Activated CD8-positive, alpha-beta memory T cell treated with anti-CD3 and anti-CD28 coated beads, Interleukin-2, amount 10 ng/mL, durations not matched to agents 7 days and 5 days (primary cell): ENCODE measurements at regions not wholly inside any gene's neighbourhood (a gene's known extent, or its start where the extent isn't known, plus 50 kb on each side); places are given as distances from the start of the nearest gene placed in this dataset.
"Not testable (repeated sequence)": the region's sequence is repeated elsewhere in the genome, so short reads cannot be mapped to it uniquely, and the experiment has no call there.

Source experiments
- ATAC-seq: fragments of 150-1000 bp; cut with Tn5 transposase; one replicate; pipeline ENCODE4 v1.10.0; 2021; ENCODE audit warnings: moderate library complexity
- CTCF ChIA-PET: fragments of 350-600 bp; sonication (Branson Sonifier 250); formaldehyde crosslinking; loops from one replicate; lab custom pipeline; 2021; ENCODE audit warnings: antibody characterized with exemption; lab: Charles Lee
- DNase-seq: peaks from one replicate; pipeline ENCODE4 v3.0.0-alpha.2; 2020
- H3K27ac Mint-ChIP-seq: one replicate; pipeline ENCODE4 v1.8.0; 2021; ENCODE audit warnings: mild to moderate bottlenecking, mixed read lengths
- H3K27me3 Mint-ChIP-seq: one replicate; pipeline ENCODE4 v1.8.0; 2021; ENCODE audit warnings: mixed read lengths
- H3K36me3 Mint-ChIP-seq: one replicate; pipeline ENCODE4 v1.8.0; 2021; ENCODE audit warnings: mild to moderate bottlenecking, mixed read lengths
- H3K4me1 Mint-ChIP-seq: one replicate; pipeline ENCODE4 v1.8.0; 2021; ENCODE audit warnings: mixed read lengths
- H3K4me3 Mint-ChIP-seq: one replicate; pipeline ENCODE4 v1.8.0; 2021; ENCODE audit warnings: mild to moderate bottlenecking, moderate library complexity, mixed read lengths
- H3K9me3 Mint-ChIP-seq: one replicate; pipeline ENCODE4 v1.8.0; 2022; ENCODE audit warnings: low read depth, mixed read lengths

- no peak for ATAC-seq
- Mint-ChIP-seq H3K4me1 (no peaks in the 10 kb centered on the region), H3K27me3 (peaks cover 6% of the 10 kb centered on the region), H3K9me3 (no peaks in the 10 kb centered on the region), H3K27ac (no peak overlapping the region), H3K4me3 (no peak overlapping the region), H3K36me3 (no peaks in the 10 kb centered on the region)
- CTCF ChIA-PET = no interaction called here
- no peak for DNase-seq
Observed at GRCh38 chr9:115401756-115402327, 283.9 kb upstream of the TNC start.

GRCh38 chr9:115403753-115404152, 285.8 kb upstream of the TNC start:
- H3K27me3 Mint-ChIP-seq = peaks cover 3% of the 10 kb centered on the region
- CTCF ChIA-PET = no interaction called here
- no peak overlapping the region for H3K27ac Mint-ChIP-seq
- no peaks in the 10 kb centered on the region for H3K4me1 Mint-ChIP-seq
- DNase-seq (no peak), ATAC-seq (no peak)
- H3K4me3 Mint-ChIP-seq = no peak overlapping the region
- H3K9me3 Mint-ChIP-seq = no peaks in the 10 kb centered on the region
- H3K36me3 Mint-ChIP-seq = no peaks in the 10 kb centered on the region

- ATAC-seq = no peak
- Mint-ChIP-seq H3K27ac (no peak overlapping the region), H3K27me3 (peaks cover 3% of the 10 kb centered on the region), H3K9me3 (no peaks in the 10 kb centered on the region), H3K4me3 (no peak overlapping the region), H3K36me3 (no peaks in the 10 kb centered on the region), H3K4me1 (no peaks in the 10 kb centered on the region)
- no peak for DNase-seq
- CTCF ChIA-PET = no interaction called here
Observed at GRCh38 chr9:115404311-115404710, 286.4 kb upstream of the TNC start.

- Mint-ChIP-seq H3K27me3 (peaks cover 2% of the 10 kb centered on the region), H3K9me3 (peaks cover 2% of the 10 kb centered on the region), H3K27ac (no peak overlapping the region), H3K4me3 (no peak overlapping the region), H3K4me1 (no peaks in the 10 kb centered on the region), H3K36me3 (no peaks in the 10 kb centered on the region)
- CTCF ChIA-PET = no interaction called here
- DNase-seq (no peak), ATAC-seq (no peak)
Observed at GRCh38 chr9:115411516-115411915, 293.6 kb upstream of the TNC start.

- Mint-ChIP-seq H3K4me3 (no peak overlapping the region), H3K9me3 (peaks cover 2% of the 10 kb centered on the region), H3K4me1 (no peaks in the 10 kb centered on the region), H3K36me3 (no peaks in the 10 kb centered on the region), H3K27me3 (peaks cover 2% of the 10 kb centered on the region), H3K27ac (no peak overlapping the region)
- DNase-seq = no peak
- CTCF ChIA-PET = no interaction called here
- ATAC-seq = no peak
Observed at GRCh38 chr9:115411993-115412452, 294.1 kb upstream of the TNC start.

GRCh38 chr9:115412656-115413055, 294.7 kb upstream of the TNC start:
- H3K9me3 Mint-ChIP-seq = peaks cover 2% of the 10 kb centered on the region
- H3K27me3 Mint-ChIP-seq = peaks cover 2% of the 10 kb centered on the region
- CTCF ChIA-PET = no interaction called here
- H3K4me3 Mint-ChIP-seq = no peak overlapping the region
- ATAC-seq (no peak), DNase-seq (no peak)
- H3K4me1 Mint-ChIP-seq = no peaks in the 10 kb centered on the region
- H3K36me3 Mint-ChIP-seq = no peaks in the 10 kb centered on the region
- no peak overlapping the region for H3K27ac Mint-ChIP-seq

- CTCF ChIA-PET = no interaction called here
- Mint-ChIP-seq H3K36me3 (no peaks in the 10 kb centered on the region), H3K27ac (no peak overlapping the region), H3K9me3 (peaks cover 2% of the 10 kb centered on the region), H3K4me1 (no peaks in the 10 kb centered on the region), H3K4me3 (no peak overlapping the region), H3K27me3 (peaks cover 2% of the 10 kb centered on the region)
- DNase-seq (no peak), ATAC-seq (no peak)
Observed at GRCh38 chr9:115413304-115413703, 295.3 kb upstream of the TNC start.

- Mint-ChIP-seq H3K4me3 (no peak overlapping the region), H3K27me3 (peaks cover 2% of the 10 kb centered on the region), H3K36me3 (no peaks in the 10 kb centered on the region), H3K4me1 (no peaks in the 10 kb centered on the region), H3K9me3 (peaks cover 2% of the 10 kb centered on the region), H3K27ac (no peak overlapping the region)
- ATAC-seq = no peak
- no peak for DNase-seq
- CTCF ChIA-PET = no interaction called here
Observed at GRCh38 chr9:115413766-115414382, 295.9 kb upstream of the TNC start.

GRCh38 chr9:115414561-115414960, 296.6 kb upstream of the TNC start:
- CTCF ChIA-PET = no interaction called here
- peaks cover 2% of the 10 kb centered on the region for H3K27me3 Mint-ChIP-seq
- no peaks in the 10 kb centered on the region for H3K4me1 Mint-ChIP-seq
- no peak for ATAC-seq
- no peak overlapping the region for H3K27ac Mint-ChIP-seq
- no peak for DNase-seq
- peaks cover 2% of the 10 kb centered on the region for H3K9me3 Mint-ChIP-seq
- H3K4me3 Mint-ChIP-seq = no peak overlapping the region
- no peaks in the 10 kb centered on the region for H3K36me3 Mint-ChIP-seq

- Mint-ChIP-seq H3K9me3 (peaks cover 2% of the 10 kb centered on the region), H3K36me3 (no peaks in the 10 kb centered on the region), H3K4me1 (no peaks in the 10 kb centered on the region), H3K27me3 (peaks cover 2% of the 10 kb centered on the region), H3K4me3 (no peak overlapping the region), H3K27ac (no peak overlapping the region)
- CTCF ChIA-PET = no interaction called here
- ATAC-seq (no peak), DNase-seq (no peak)
Observed at GRCh38 chr9:115415450-115415849, 297.5 kb upstream of the TNC start.

- CTCF ChIA-PET = no interaction called here
- H3K27ac Mint-ChIP-seq = no peak overlapping the region
- ATAC-seq = no peak
Observed at GRCh38 chr9:115416299-115416698, 298.3 kb upstream of the TNC start.

GRCh38 chr9:115418181-115418580, 300.2 kb upstream of the TNC start:
- H3K36me3 Mint-ChIP-seq, H3K9me3 Mint-ChIP-seq, H3K4me1 Mint-ChIP-seq, H3K27ac Mint-ChIP-seq, ATAC-seq, H3K4me3 Mint-ChIP-seq, H3K27me3 Mint-ChIP-seq, CTCF ChIA-PET, DNase-seq: not testable (repeated sequence)

More at GRCh38 chr9:115416299-115416698, 298.3 kb upstream of the TNC start:
- no peaks in the 10 kb centered on the region for H3K36me3 Mint-ChIP-seq
- H3K9me3 Mint-ChIP-seq = peaks cover 2% of the 10 kb centered on the region
- H3K27me3 Mint-ChIP-seq = peaks cover 2% of the 10 kb centered on the region
- no peak for DNase-seq
- no peak overlapping the region for H3K4me3 Mint-ChIP-seq
- H3K4me1 Mint-ChIP-seq = no peaks in the 10 kb centered on the region

- CTCF ChIA-PET = no interaction called here
- Mint-ChIP-seq H3K4me3 (no peak overlapping the region), H3K36me3 (no peaks in the 10 kb centered on the region), H3K4me1 (no peaks in the 10 kb centered on the region), H3K27ac (no peak overlapping the region), H3K27me3 (no peaks in the 10 kb centered on the region), H3K9me3 (no peaks in the 10 kb centered on the region)
- no peak for DNase-seq
- ATAC-seq = no peak
Observed at GRCh38 chr9:115422932-115423440, 305.0 kb upstream of the TNC start.

- CTCF ChIA-PET = no interaction called here
- no peaks in the 10 kb centered on the region for H3K4me1 Mint-ChIP-seq
- H3K27me3 Mint-ChIP-seq = no peaks in the 10 kb centered on the region
- H3K9me3 Mint-ChIP-seq = no peaks in the 10 kb centered on the region
- no peak for DNase-seq
- ATAC-seq = no peak
- H3K4me3 Mint-ChIP-seq = no peak overlapping the region
- H3K36me3 Mint-ChIP-seq = no peaks in the 10 kb centered on the region
- no peak overlapping the region for H3K27ac Mint-ChIP-seq
Observed at GRCh38 chr9:115423646-115424045, 305.7 kb upstream of the TNC start.
